ENCODE measurements at regions not wholly inside any gene's neighbourhood (a gene's known extent, or its start where the extent isn't known, plus 50 kb on each side); places are given as distances from the start of the nearest gene placed in this dataset.
"Not testable (repeated sequence)": the region's sequence is repeated elsewhere in the genome, so short reads cannot be mapped to it uniquely, and the experiment has no call there.

GRCh38 chr14:19162034-19162706 lies 194.9 kb downstream of the POTEM start:
- DNase-seq; H3K36me3 ChIP-seq; intact Hi-C loops (cut with DNase I; ENCODE audit: low total_unique reads); in situ Hi-C loops (cut with MboI; ENCODE audit: low sequenced_read_pairs in 4 of 4); H3K9me3 ChIP-seq; ATAC-seq; H3K27ac ChIP-seq; H3K27me3 ChIP-seq; H3K4me1 ChIP-seq; H3K4me3 ChIP-seq: not testable (repeated sequence)

- intact Hi-C loops (cut with DNase I; ENCODE audit: low total_unique reads); H3K27ac ChIP-seq; ATAC-seq; H3K9me3 ChIP-seq; H3K4me1 ChIP-seq; DNase-seq; H3K4me3 ChIP-seq; H3K36me3 ChIP-seq; in situ Hi-C loops (cut with MboI; ENCODE audit: low sequenced_read_pairs in 4 of 4); H3K27me3 ChIP-seq: not testable (repeated sequence)
These were observed 195.7 kb downstream of the POTEM start for GRCh38 chr14:19162920-19163319.

DNA sequence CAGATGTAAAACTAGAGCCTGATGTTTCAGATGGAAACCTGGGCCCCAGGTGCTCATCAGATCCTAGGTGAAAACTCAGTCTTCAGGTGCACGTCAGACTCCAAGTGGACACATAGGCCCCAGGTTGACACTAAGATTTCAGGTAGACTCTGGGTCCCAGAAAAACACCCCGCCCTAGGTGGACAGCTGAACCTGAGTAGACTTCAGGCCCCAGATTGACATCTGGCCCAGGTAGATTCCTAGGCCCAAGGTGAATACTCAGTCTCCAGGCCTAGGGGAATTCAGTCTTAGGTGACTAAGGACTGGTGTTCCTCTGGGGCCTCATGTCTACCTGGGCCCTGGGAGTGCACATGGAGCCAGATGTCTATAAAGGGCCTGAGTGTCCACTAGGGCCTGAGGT lies 196.7 kb downstream of the POTEM start:
- DNase-seq; H3K27me3 ChIP-seq; H3K36me3 ChIP-seq; H3K4me3 ChIP-seq; intact Hi-C loops (cut with DNase I; ENCODE audit: low total_unique reads); in situ Hi-C loops (cut with MboI; ENCODE audit: low sequenced_read_pairs in 4 of 4); H3K4me1 ChIP-seq; H3K9me3 ChIP-seq; ATAC-seq; H3K27ac ChIP-seq: not testable (repeated sequence)

GRCh38 chr14:19164426-19164825 lies 197.2 kb downstream of the POTEM start:
- H3K9me3 ChIP-seq; DNase-seq; in situ Hi-C loops (cut with MboI; ENCODE audit: low sequenced_read_pairs in 4 of 4); intact Hi-C loops (cut with DNase I; ENCODE audit: low total_unique reads); H3K27ac ChIP-seq; H3K4me3 ChIP-seq; ATAC-seq; H3K4me1 ChIP-seq; H3K36me3 ChIP-seq; H3K27me3 ChIP-seq: not testable (repeated sequence)

- ATAC-seq; H3K36me3 ChIP-seq; H3K9me3 ChIP-seq; intact Hi-C loops (cut with DNase I; ENCODE audit: low total_unique reads); H3K4me1 ChIP-seq; DNase-seq; in situ Hi-C loops (cut with MboI; ENCODE audit: low sequenced_read_pairs in 4 of 4); H3K4me3 ChIP-seq; H3K27ac ChIP-seq; H3K27me3 ChIP-seq: not testable (repeated sequence)
These were observed 198.8 kb downstream of the POTEM start for GRCh38 chr14:19166056-19166455.

GRCh38 chr14:19167454-19168190 lies 200.4 kb downstream of the POTEM start:
- intact Hi-C loops (cut with DNase I; ENCODE audit: low total_unique reads); DNase-seq: not testable (repeated sequence)

DNA sequence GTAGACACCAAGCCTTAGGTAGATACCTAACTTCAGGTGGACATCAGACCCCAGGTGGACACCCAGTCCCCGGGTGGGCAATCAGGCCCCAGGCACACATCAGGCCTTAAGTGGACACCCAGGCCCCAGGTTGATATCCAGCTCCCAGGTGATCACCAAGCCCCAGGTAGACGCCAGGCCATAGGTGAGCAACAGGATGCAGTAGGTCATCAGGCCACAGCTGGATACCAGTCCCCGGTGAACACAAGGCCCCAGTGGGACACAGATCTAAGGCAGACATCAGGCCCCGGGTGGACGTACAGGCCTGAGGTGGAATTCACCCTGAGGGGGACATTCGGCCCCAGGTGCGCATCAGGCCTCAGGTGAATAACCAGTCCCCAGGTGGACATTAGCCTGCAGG lies 201.0 kb downstream of the POTEM start:
- H3K4me3 ChIP-seq; intact Hi-C loops (cut with DNase I; ENCODE audit: low total_unique reads); H3K4me1 ChIP-seq; DNase-seq; H3K27me3 ChIP-seq; H3K9me3 ChIP-seq; in situ Hi-C loops (cut with MboI; ENCODE audit: low sequenced_read_pairs in 4 of 4); ATAC-seq; H3K36me3 ChIP-seq; H3K27ac ChIP-seq: not testable (repeated sequence)

More at GRCh38 chr14:19167454-19168190, 200.4 kb downstream of the POTEM start:
- H3K4me1 ChIP-seq; ATAC-seq; in situ Hi-C loops (cut with MboI; ENCODE audit: low sequenced_read_pairs in 4 of 4); H3K27ac ChIP-seq; H3K36me3 ChIP-seq; H3K4me3 ChIP-seq; H3K27me3 ChIP-seq; H3K9me3 ChIP-seq: not testable (repeated sequence)

DNA sequence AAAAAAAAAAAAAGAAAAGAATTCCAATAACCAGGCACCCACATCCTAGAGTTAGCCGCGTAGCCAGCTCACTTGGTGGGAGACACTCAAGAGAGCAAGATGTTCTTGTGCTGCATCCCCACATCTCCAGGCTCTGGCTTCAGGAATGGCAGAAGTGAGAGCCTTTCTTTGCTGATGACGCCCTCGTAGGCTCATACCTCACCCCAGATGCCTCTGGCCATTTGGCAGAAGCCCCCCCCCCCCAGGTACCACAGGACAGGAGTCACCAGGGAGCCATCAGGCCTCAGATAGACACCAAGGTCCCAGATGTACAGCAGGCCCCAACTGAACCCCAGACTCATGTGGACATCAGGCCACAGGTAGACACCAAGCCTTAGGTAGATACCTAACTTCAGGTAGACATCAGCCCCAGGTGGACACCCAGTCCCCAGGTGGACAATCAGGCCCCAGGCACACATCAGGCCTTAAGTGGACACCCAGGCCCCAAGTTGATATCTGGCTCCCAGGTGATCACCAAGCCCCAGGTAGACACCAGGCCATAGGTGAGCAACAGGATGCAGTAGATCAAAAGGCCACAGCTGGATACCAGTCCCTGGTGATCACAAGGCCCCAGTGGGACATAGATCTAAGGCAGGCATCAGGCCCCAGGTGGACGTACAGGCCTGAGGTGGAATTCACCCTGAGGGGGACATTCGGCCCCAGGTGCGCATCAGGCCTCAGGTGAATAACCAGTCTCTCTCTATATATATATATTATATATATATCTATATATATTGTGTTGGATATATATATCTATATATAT lies 202.5 kb downstream of the POTEM start:
- H3K4me1 ChIP-seq; intact Hi-C loops (cut with DNase I; ENCODE audit: low total_unique reads); H3K4me3 ChIP-seq; H3K27me3 ChIP-seq; DNase-seq; in situ Hi-C loops (cut with MboI; ENCODE audit: low sequenced_read_pairs in 4 of 4); ATAC-seq; H3K36me3 ChIP-seq; H3K9me3 ChIP-seq; H3K27ac ChIP-seq: not testable (repeated sequence)

DNA sequence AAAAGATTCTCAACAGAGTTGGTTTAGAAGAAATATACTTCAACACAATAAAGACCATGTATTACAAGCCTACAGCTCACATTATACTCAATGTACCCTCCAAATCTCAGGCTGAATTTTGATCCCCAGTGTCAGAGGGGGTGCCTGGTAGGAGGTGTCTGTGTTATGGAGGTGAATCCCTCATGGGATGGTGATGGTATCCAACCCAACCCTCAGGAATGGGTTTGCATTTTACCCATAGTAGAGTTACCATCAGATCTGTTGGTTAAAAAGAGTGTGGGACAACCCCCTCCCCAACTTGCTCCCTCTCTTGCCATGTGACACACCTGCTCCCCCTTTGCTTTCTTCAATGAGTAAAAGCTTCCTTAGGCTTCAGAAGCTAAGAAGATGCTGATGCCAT lies 205.5 kb downstream of the POTEM start:
- ATAC-seq; H3K4me3 ChIP-seq; intact Hi-C loops (cut with DNase I; ENCODE audit: low total_unique reads); H3K27ac ChIP-seq; DNase-seq; H3K9me3 ChIP-seq; in situ Hi-C loops (cut with MboI; ENCODE audit: low sequenced_read_pairs in 4 of 4); H3K36me3 ChIP-seq; H3K27me3 ChIP-seq; H3K4me1 ChIP-seq: not testable (repeated sequence)

DNA sequence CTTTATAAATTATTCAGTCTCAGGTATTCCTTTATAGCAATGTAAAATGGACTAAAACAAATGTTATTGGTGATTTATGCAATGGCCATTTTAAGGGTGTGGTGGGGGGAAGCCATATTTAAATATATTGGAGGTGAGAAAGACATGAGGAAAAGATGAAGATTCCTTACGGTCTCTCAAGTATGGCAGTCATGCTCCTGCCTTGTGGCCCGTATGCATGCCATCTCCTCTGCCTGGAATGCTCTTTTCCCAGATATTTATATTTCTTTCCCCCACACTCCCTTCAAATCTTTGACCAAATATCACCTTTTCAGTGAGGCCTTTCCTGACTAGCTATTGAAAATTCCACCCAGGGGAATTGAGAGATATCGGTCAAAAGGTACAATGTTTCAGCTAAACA lies 206.0 kb downstream of the POTEM start:
- in situ Hi-C loops (cut with MboI; ENCODE audit: low sequenced_read_pairs in 4 of 4); DNase-seq; H3K27ac ChIP-seq; H3K36me3 ChIP-seq; H3K9me3 ChIP-seq; intact Hi-C loops (cut with DNase I; ENCODE audit: low total_unique reads); ATAC-seq; H3K27me3 ChIP-seq; H3K4me3 ChIP-seq; H3K4me1 ChIP-seq: not testable (repeated sequence)

- in situ Hi-C loops (cut with MboI; ENCODE audit: low sequenced_read_pairs in 4 of 4); H3K9me3 ChIP-seq; ATAC-seq; H3K4me1 ChIP-seq; H3K27me3 ChIP-seq; H3K4me3 ChIP-seq; H3K27ac ChIP-seq; H3K36me3 ChIP-seq; DNase-seq; intact Hi-C loops (cut with DNase I; ENCODE audit: low total_unique reads): not testable (repeated sequence)
These were observed 210.2 kb downstream of the POTEM start for GRCh38 chr14:19177435-19177834.

Data from gastrocnemius medialis (tissue), 4 donors.